NCI-H774 (cell line): ENCODE measurements at regions not wholly inside any gene's neighbourhood (a gene's known extent, or its start where the extent isn't known, plus 50 kb on each side); places are given as distances from the start of the nearest gene placed in this dataset.

Experiments used
- DNase-seq: peaks from one replicate; lab custom pipeline; 2025; lab: John Stamatoyannopoulos, UW

DNA sequence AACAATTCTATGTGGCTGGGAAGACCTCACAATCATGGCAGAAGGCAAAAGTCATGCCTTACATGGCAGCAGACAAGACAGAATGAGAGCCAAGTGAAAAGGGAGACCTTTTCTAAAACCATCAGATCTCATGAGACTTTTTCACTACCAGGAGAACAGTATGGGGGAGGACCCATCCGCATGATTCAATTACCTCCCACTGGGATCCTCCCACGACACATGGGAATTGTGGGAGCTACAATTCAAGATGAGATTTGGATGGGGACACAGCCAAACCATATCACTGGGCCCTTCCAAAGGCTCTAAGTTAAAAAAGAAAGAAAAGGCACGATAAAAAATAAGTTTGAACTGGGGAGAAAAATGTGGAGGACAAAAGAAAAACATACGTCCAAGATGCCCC is 406.9 kb upstream of the CDH4 start:
- no peak for DNase-seq

DNA sequence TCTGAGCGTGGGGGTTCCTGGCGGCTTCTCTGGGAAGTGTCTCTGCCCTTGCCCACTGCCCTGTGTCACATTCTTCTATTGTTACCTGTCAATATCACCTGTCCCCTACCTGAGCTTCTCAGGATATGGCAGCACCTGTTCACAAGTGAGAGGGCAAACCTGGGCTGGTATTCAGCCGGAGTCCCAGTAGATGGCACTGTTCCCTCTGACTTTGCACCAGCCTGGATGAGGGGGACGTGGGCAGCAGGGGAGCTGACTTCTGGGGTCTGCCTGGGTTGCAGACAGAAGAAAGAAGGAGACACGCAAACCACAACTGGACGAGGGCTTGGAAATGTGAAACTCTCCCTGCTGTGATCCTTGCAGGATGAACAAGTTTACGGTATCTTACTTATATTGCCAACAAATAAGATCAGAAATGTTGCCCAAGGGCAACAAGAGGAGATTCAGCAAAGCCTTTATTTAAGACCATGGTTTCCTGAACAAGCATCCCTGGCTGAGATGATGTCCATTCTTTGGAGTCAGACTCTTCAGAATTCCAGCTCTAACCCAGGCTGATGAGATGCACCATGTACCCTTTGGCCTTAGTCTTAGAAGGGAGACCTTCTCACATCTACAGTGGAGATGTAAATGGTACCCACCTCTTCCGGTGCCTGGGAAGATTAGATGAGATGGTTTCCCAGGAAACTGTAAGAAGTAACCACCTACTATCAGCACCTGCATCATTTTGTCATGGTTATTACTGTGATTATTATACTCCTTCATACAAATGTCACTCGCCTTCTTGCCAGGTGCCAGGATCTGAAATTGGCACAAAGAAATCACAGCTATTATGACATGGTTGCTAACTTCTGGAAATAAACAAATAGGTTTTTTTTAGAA is 400.0 kb upstream of the CDH4 start:
- DNase-seq, result peak; percentile 21

DNA sequence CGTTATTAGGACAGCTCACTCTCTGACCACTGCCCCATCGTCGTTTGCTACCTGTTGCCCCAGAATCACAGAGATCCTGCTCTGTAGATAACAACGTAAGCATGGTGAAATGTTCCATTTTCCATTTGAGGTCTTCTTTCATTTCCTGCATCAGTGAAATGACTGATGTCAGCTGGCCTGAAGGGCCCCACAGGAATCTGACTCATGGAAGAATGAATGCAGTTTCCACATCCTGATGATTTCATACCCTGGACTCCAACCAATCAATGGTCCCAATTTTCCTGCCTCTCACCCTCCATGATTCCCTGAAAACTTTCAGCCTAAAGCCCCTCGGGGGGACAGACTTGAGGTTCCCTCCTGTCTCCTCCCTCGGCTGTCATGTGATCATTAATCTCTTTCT is 394.4 kb upstream of the CDH4 start:
- no peak for DNase-seq

DNA sequence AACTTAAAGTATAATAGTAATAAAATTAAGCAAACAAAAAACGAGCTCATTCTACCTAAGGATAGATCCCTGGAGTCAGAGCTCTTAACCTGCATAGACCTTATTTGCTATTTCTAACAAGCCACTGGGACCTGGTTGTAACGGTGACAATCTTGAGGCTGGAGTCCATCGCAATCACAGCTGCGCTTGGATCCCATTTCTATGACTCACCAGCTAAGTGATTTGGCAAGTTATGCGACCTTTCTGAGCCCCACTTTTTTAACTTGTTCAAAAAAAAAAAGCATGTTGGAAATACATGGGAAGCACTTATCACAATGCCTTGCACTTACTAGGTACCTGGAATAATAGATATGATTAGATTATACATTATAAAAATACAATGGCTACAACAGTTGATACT is 389.5 kb upstream of the CDH4 start:
- no peak for DNase-seq

DNA sequence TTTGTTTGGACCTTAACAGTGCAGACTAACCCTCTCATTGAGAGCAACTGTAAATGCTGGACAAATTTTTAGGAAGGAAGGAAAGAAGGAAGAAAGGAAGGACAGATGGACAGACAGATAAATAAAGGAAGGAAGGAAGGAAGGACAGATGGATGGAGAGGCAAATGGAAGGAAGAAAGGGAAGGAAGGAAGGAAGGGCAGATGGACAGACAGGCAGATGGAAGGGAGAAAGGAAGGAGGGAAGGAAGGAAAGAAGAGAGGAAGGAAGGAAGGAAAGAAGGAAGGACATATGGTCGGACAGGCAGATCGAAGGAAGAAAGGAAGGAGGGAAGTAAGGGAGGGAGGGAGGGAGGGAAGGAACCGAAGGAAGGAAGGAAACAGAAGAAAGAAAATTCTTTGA is 388.5 kb upstream of the CDH4 start:
- no peak for DNase-seq

DNA sequence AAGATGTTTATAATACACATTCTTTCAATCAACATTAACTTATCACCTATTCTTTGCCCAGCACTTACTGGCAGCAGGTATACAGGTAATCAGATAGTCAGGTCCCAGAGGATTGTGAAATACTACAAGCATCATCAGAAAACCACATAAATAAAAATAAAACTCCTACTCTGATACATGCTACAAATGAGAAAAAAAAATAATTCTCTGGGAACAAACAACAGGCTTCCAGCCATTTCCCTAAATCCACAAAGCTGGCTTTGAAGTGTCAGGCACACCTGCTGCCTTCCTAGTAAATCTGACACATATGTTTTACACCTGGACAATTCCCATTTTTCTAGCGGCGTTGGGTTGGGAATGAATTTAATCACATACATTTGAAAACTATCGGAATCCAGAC is 384.5 kb upstream of the CDH4 start:
- DNase-seq, result peak; percentile 33

DNA sequence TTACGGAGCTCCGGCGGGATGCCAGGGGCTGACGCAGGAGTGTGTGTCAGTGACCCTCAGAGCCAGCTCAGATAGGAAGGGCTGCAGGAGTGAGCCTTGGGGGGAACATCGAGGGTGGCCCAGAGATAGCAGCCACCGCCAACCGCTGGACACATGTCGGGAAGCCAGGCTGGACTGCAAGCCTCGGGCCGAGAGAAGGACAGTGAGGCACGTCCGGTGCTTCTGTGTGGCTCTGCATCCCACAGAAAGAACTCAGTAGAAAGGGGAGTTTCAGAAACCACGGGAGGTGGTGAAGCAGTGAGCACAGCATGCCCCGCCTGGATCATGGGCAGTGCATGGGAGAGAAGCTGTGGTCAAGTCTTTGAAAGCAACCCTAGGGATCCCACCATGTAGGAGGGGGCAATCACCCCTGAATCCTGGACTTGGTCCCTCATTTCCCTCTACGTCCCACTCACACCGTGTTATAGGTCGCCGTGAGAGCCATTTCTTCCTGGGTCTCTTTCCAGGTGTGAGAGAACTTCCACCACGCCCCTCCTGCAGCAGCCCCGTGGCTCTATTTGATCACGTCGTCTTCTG is 383.7 kb upstream of the CDH4 start:
- DNase-seq, result no peak

DNA sequence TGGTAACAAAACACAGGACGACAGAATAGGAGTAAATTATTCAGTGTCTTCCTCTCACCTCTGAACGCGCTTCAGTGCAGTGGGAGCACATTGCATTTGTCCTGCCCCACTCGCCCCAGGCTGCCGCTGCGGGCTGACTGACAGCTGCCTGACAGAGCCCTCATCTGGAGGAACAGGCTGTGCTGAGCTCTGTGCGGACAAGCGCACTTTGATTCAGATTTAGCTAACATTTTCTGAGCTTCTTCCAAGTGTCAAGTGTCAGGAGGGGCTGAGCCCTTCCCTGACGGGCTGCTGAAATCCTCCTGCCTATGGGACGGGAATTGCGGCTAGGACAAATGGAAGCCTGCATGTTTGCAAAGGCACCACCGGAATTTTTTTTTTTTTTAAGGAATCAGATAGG is 383.0 kb upstream of the CDH4 start:
- DNase-seq, result no peak

DNA sequence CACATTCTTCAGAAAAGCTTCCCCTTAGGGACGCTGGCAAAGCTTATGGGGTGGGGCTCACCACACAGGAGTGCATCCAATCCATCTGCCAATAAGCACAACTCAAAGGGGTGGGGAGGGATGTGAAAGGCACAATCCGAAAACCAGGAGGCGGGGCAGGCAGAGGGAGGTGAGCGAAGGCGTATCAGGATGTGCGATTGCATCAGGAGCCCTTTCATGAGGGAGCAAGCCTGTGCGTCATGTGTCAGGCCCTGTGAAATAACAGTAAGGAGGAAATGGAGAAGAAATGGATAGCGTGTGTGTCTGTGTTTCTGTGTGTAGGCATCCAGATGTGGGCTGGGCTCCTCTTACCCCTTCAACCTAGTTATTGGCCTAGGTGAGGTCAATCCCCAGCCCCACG is 382.4 kb upstream of the CDH4 start:
- no peak for DNase-seq

DNA sequence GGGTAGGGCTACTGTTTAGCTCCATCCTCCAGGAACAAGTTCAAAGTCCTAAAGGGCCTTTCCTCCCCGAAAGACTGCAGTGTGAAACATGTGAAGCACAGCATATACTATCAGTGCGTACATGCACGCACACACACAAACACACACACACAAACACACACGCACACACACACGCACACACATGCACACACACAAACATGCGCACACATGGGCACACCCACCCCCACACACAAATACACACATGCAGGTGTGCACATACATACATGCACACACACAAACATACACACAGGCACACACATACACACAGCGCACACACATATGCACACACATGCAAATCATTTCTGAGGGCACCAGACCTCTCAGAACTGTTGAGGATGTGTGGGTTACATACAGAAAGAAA is 382.0 kb upstream of the CDH4 start:
- DNase-seq, result no peak

DNA sequence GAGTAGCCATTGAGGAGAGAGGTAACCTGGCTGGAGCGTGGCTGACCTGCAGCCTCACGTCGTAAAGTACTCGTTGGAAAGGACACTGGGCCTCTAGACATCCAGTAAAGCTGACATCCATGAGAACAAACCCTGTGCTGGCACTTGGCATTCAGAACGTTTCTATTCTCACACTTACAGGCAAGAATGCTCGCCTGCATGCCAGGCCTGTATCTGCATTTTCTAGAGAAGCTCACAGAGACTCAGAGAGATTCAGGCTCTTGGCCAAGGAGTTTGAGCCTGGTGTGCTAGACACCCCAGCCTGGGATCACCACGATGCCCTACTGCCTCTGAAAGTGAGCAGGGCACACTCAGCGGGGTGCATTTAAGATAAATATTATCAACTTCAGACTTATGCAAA is 379.8 kb upstream of the CDH4 start:
- DNase-seq, result no peak

DNA sequence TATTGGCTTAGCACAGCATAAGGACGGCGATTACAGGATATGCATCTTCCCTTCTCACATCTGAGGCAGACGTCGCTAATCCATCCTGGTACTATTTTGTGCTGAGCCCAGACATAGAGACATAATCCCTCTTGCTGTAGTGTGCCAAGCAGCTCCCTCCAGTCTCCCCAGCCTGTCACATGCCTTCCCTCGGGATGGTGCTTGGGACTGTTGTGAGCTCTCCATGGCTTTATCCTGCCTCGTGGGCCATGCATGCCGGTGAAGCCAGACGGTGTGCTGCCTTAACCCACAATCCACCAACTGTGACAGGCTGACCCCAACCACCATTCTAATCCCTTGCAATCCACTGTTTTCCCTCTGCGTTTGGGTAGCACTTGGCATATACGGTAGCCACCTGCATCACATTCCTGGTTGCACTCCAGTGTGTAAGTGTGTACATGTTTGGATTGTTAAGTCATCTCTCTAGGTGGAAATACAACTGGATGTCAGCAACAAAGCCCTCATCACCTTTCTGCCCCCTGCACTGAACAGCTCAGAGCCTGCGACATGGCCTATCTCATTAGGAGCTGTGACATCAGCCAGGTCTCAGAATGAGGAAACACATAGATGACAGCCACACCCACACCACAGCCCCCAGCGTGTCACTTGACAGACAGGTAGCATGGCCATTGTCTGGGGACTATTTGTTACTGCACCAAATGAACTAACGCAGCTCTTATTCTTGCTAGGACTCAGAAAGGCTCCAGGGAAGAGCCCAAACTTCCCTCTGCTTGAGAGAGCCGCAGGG is 374.8 kb upstream of the CDH4 start:
- DNase-seq, result no peak

DNA sequence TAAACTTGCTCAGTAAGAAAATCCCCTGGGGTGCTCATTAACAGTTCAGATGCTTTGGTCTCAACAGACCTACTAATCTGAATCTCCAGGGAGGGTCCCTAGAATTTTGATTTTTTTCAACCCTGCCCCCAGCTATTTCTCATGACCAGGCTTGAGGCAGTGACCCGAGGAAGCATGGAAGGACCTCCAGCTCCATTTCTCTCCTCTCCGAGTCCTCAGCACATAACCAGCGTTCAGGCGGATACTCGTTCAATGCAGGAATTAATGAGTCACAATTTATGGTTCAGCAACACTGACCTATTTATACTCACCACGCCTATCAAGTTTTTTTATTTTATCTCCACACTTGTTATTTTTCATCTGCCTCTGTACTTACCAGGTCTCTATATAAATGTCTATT is 369.2 kb upstream of the CDH4 start:
- no peak for DNase-seq

DNA sequence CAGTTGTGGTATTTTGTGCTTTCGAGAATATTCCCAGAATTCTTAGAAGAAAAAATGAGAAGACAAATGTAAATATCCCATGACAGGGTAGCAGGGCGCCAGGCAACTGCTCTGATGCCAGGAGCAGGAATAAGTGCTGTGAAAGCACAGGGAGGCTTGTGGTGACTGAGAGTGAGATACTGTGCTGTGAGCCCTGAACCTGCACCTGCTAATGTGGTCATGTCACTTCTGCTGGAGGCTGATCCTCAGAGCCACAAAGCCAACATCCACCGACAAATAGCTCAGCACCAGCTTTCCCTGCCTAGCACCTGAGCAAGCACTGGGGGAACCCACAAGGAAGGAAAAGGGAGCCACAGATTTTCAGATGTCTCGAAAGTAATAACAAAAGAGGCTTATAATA is 368.6 kb upstream of the CDH4 start:
- no peak for DNase-seq

DNA sequence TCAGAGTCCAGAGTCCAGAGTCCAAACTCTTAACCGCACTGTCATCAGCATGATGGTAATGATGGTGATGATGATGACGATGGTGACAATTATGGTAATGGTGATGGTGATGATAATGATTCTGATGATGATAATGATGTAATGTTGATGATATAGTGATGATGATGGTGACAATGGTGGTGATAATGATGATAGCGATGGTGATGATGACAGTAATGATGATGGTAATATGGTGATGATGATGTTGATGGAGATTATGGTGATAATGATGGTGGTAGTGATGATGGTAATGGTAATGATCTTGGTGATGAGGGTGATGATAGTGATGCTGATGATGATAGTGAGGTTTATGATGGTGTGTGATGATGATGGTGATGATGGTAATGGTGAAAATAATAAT is 367.8 kb upstream of the CDH4 start:
- no peak for DNase-seq

DNA sequence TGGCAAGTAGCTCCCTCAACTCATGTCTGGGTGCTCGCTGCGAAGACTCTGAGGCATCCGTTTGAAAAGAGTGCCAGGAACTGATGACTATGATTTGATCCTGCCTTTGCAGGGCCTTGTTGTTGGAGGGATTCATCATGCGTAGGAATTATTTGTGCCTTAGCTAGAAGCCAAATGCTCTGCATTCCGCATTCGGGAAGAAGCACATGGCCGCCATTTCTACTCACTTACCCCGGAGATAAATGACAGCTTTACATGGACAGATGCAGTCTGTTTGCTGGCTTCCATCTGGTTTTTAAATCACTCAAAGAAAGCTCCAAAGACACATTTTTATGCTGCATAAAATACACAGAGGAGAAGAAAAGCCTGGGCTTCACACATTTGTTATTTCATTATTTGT is 363.3 kb upstream of the CDH4 start:
- DNase-seq, result no peak

DNA sequence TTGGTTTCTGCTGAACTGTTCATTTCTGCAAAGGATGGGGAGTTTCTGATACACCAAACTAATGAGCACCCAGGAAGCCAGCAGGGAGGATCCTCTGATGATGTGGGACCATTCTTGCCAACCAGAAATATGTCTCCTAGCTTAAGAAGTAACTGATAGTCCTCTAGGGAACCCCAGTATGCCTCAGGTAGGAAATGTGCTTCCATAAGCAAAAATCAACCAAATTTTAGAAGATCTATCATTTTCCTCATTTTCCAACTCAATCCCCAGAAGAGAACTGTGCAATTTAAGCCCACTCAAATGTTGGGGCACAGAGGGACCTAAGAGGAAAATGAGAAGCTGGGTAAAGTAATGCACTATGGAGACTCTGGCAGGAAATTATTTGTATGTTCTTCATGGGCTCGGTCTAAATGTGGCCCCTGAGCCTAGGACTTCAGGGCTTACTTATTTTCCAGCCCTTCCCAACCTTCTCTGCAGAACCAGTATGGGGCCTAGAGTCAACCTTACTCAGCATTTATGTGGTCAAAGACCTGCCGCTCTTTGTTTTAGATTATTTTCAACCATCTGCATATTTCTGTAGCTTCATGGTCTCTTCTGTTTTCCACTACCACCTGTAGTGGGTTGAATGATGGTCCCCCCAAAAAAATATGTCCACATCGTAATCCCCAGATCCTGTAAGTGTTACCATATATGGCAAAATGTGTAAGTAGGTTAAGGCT is 359.8 kb upstream of the CDH4 start:
- DNase-seq, result no peak

DNA sequence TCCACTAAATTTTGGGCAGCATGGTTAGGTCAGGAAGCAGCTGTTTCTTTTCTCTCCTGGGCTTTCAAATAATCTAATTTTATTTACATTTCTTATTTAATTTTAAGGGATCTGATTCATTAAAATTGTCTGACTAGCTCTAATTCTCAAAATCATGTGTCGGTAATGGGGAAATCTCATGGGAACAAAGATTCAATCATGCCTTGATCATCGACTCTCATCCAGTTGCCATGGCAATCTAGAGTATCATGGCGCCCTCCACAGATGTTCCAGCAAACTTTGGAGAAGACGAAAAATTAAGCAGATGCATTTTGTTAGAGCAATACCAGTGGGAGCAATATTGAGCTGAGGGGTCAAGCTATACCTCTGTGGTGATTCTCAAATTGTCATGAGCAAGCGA is 358.0 kb upstream of the CDH4 start:
- no peak for DNase-seq

DNA sequence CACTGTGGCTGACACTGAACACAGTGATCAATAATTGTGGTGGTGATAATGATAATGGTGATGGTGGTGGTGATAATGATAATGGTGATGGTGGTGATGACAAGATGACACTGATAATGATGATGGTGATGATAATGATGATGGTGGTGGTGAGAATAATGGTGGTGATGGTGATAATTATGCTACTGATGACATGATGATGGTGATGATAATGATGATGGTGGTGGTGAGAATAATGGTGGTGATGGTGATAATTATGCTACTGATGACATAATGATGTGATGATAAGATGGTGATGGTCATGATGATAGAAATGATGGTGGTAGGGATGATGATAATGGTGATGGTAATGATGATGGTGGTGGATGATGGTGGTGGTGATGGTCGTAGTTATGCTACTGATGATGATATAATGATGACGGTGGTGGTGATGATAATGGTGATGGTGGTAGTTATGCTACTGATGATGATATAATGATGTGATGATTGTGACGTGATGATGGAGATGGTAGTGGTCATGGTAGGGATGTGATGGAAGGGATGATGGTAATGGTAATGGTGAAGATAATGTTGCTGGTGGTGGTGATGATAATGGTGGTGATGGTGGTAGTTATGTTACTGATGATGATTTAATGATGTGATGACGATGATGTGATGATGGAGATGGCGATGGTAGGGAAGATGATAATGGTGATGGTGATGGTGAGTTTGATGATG is 356.5 kb upstream of the CDH4 start:
- no peak for DNase-seq

DNA sequence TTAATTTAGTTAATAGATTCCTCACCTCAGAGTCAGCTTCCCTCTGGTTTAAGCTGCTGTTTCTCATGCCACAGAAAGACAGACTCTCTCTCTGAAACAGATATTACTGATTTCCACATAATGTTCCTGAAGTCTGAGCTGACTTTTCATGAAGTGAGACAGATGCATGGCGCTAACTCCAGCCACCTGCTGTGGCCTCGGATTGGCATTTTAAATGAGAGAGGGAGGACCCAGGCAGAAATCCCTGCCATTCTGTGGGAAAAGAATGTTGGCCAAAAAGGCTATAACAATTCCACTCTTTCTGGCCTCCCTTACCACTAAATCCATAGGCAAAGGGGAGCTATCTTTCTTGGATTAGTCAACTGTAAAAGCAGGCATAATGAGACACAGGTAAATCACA is 354.1 kb upstream of the CDH4 start:
- no peak for DNase-seq

DNA sequence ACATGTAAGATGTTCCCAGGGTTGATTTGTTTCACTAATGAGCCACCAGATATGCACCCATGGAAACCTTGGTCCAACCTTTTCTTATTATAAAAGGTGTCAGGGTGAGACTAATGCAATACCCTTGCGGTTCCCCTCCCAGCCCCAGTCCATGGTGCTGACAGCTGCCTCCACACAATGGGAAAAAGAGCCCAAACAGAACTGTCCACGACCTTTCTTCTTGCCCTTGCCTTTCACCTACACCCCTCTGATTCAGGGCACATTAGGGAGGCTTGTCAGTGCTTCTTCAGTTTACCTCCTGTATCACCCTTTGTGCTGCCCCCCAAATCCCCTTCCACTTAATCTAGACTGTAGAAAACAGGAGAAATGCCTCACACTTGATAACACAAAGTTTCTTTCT is 352.7 kb upstream of the CDH4 start:
- DNase-seq, result no peak

DNA sequence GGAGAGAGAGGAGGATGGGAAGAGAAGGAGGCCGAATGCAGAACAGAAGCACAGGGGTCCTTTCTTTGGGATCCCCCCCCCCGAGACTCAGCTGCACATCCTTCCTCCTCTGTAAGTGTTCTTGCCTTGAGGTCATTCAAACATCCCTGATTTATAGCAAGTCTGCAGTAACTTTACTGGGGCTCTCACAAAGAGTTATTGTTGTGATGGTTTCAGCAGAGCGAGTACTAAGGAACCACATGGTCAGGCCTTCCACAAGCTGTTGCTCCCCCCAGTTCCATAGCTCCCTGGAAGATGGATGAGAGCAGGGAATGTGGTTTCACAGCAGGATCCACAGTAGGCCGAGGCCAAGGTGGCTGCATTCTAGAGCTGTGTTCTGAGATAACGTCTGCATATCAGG is 351.4 kb upstream of the CDH4 start:
- DNase-seq, result no peak
